ENCODE measurements at regions not wholly inside any gene's neighbourhood (a gene's known extent, or its start where the extent isn't known, plus 50 kb on each side); places are given as distances from the start of the nearest gene placed in this dataset.

DNA sequence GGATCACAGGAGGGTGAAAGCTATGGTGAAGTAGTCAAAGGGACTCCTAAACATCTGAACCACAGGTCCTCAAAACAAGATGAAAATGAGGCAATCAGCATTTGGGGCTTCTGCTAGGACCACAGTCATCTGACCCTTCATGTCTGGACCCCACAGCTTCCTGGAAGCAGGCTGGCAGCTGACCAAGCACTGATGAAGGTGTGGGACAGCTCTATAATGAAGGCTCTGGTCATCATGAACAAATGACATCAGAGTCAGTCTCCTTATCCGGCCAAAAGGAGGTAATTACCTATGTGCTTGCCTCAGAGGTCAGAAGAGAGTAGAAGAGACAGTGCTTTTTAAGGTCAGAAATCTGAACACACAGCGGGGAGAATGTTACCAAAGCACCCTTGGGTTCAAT, 101.2 kb upstream of the GNAO1 start:
- DNase-seq (ENCODE audit: low read depth) = no peak

DNA sequence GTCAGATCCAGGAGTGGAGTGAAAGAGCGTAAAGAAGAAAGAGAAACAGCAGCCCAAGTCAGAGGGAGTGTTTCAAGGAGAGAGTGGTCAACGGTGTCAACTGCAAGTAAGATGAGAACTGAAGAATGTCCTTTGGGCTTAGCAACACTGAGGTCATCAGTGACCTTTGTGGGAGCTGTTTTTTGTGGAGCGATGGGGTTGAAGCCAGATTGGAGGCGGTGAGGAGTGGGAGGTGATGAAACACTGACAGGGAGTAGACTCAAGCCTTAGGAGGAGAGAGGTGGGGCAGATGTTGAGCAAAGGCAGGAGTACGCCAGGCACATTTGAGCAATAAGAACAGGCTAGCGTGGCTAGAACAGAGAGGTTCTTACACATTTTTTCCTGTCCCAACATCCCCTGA, 103.7 kb upstream of the GNAO1 start:
- no peak for DNase-seq (ENCODE audit: low read depth)

DNA sequence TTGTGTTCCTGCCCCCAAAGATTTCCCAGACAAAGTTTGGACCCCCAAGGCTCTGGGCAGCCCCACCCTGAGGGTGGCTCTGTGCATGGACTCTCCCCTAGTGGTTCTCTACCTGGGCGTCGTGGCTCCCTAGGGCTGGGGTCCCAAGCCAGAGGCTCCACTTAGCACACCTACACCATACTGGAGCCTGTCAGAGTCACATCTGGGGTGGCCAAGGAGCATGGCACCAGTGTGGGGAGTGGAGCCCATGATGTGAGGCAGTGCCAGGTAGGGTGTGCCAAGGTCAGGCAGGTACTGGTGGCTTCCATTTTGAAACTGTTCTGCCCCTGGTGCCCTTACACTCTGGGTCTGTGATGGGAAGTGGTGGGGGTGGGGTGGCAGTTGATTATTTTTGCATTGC, 109.9 kb upstream of the GNAO1 start:
- no peak for DNase-seq (ENCODE audit: low read depth)

DNA sequence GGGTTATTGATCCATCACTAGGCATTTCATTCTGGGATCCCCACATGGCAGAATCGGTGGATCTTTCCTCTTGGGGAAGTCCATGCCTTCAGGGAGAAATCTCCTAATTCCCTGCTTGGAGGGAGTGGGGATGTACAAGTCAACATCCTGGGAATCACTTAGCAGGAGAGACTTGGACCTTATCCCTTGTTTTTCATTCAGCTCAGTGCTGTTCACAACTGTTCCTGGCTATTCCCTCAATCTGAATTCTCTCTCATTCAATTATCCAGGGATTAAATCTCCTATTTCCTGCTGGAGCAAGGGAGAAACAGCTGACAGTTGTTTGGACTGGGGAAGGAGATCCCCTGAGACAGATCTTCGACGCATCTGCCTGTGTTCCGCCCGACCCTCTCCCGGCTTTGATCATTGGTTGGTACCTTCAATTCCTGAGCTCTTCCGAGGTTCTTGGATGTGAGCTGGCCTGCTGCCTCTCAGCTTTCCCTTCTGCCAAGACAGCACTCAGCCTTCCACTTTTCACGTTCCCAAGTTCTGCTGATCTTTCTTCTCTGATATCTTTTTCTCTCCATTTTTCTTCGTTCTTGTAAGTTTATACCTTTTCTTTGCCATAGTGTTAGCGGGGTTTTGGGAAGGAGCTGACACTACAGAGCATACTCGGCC, 115.4 kb upstream of the GNAO1 start:
- DNase-seq (ENCODE audit: low read depth) = no peak

DNA sequence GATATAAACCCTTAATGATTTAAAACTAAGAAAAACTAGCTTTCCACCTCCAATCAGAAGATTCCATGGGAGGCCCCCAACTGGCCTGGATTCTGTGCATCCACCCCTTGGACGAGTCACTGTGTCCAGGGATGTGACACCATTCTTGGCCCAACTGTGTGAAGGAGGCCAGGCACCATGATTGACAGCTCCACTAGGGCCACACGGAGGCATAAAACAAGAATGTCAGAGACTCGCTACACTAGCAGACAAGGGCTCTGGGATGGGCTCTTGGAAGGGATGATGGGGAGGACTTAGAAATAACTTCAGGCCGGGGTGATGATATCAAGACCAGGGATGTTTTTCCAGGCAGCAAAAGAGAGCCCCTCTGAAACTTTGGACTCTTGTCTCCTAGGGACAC, 117.8 kb upstream of the GNAO1 start:
- DNase-seq (ENCODE audit: low read depth) = no peak

DNA sequence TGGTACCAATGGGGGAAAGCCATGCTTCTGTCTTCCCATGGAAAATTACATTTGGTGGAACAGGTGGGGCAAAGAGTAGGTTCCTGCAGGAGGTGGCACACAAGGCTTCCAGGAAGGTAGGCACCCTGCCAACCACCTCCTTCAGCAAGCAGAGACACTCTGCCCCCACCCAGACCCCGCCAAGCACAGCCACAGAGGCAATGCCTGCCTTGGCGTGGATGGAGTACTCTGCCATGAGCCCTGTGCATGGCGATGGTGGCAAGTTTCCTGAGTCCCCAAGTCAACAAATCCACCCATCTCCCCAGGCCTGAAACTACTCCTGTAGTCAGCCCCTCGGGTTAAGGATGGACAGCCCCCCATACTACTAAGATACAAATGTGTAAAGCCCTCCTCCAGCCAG, 119.2 kb upstream of the GNAO1 start:
- no peak for DNase-seq (ENCODE audit: low read depth)

DNA sequence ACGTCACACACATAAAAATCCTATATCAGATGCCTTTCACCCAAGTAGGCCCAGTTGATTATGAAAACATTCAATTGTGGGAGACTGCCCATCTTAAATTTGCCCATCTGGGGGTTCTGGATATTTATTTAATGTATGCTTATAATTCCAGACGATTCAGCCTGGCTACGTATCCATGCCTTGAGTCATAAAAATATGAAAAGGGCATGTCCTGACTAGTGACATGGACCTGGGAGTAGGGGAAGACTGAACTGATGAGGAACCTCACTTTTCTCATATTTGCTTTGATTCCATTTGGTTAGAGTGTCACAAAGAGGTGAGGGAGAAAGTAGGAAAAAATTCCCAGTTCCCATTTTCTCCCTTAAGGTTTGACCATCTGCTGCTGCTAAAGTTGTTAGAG, 122.5 kb upstream of the GNAO1 start:
- no peak for DNase-seq (ENCODE audit: low read depth)

DNA sequence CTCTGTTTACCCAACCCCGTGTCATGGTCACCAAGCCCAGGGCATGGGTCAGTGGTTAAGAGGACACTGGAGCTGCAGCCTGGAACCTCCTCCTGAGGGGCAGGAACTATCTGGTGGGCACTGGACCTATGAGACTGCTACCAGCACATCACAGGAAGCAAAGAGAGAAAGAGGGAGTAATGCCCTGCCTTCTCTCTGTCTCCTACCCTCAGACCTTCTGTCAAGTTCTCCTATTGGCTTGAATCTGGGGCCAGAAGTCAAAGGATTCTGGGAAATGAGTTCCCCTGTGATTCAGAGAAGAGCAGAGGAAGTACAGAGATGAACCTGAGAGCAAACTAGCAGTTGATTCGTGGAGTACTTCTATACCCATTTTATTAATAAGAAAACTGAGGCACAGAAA, 123.0 kb upstream of the GNAO1 start:
- no peak for DNase-seq (ENCODE audit: low read depth)

DNA sequence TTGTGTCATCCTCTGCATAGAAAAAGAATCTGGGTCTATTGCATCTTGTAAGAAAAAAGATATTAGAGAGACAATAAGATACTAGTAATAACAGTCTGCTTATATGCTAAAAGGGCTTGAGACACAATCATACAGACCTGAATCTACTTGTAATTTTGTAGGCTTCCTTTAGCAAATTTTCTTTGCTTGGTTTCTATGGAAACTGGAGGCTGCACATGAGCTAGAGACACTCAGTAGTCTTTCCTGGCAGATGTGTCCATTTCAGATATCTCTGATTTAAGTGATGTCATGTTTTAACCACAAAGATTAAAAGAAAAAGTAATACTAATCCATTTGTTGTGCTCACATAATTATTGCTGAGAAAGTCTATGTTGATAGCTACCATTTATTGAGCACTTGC, 123.9 kb upstream of the GNAO1 start:
- no peak for DNase-seq (ENCODE audit: low read depth)

DNA sequence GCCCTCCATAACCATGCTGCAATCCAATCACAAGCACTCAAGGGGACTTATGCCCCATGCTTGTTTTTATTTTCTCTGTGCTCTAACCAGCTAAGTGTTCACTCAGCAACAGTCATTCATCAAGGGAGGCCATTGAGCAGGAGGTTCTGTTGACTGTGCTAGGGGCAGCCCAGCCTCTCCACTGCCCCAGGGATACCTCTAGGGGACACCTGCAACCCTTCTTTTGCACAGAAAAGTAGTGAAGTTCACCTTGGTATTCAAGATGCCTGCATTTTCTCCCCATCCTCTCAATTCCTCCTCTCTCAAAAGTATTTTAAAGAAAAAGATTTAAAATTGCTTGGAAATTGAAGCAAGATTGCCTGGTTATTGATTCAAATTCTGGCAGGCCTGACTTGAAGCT, 124.7 kb upstream of the GNAO1 start:
- DNase-seq (ENCODE audit: low read depth) = no peak

- no peak for DNase-seq (ENCODE audit: low read depth)
These were observed 128.2 kb upstream of the GNAO1 start for GRCh38 chr16:56063111-56063510.

DNA sequence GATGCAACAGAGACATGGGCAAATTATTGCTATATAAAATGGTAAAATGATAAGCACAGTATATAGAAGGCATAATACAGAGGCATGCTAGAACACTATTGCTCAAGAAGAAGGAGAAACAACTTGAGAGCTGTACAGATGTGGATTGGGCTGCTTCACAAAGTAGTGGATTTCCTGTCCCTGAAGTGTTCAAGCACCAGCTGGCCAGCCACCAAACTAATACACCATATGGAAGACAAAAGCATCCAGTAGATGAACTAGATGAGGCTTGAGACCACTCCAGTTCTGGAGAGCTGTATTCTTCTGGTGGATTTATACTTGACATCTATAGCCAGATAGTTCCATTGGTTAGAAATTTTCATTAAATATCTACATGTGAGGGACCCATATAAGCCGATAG, 134.1 kb upstream of the GNAO1 start:
- no peak for DNase-seq (ENCODE audit: low read depth)

DNA sequence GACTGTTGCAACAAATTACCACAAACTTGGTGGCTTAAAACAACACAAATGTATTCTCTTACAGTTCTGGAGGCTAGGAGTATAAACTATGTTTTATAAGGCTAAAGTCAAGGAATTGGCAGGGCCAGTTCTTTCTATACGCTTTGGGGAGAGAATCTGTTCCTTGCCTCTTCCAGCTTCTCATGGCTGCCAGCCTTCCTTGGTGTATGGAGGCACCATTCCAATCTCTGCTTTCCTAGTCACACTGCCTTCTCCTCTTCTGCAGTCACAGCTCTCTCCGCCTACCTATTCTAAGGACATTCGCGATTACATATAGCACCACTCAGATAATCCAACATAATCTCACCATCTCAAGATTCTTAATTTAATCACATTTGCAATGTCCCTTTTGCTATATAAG, 140.4 kb upstream of the GNAO1 start:
- no peak for DNase-seq (ENCODE audit: low read depth)

DNA sequence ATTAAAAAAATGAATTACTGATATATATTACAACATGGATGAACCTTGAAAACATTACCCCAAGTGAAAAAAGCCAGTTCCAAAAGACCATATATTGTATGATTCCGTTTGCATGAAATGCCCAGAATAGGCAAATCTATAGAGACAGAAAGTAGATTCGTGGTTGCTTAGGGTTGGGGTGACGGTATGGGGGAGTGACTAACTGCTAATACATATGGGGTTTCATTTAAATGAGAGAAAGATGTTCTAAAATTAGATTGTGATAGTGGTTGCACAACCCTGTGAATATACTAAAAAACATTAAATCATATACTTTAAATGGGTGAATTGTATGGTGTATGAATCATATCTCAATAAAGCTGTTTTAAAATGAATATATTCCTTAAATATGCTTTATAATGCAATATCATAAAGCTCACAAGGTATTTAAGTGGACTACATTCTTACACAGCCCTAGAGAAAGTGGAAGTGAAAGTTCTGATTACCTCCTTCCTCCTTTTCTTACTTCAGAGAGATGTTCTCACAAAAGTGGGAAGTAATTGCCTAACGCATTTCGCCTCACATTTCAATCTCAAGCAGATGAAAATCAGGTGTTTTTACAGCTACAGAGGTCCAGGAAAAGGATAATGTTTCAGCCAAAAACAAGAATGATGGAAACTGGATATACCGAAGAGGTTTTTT, 142.7 kb upstream of the GNAO1 start:
- no peak for DNase-seq (ENCODE audit: low read depth)

- no peak for DNase-seq (ENCODE audit: low read depth)
These were observed 143.7 kb upstream of the GNAO1 start for GRCh38 chr16:56047307-56048234.

- DNase-seq (ENCODE audit: low read depth) = no peak
These were observed 148.9 kb upstream of the GNAO1 start for GRCh38 chr16:56042416-56042815.

GRCh38 chr16:56041556-56042140, 149.6 kb upstream of the GNAO1 start:
- DNase-seq (ENCODE audit: low read depth) = no peak

DNA sequence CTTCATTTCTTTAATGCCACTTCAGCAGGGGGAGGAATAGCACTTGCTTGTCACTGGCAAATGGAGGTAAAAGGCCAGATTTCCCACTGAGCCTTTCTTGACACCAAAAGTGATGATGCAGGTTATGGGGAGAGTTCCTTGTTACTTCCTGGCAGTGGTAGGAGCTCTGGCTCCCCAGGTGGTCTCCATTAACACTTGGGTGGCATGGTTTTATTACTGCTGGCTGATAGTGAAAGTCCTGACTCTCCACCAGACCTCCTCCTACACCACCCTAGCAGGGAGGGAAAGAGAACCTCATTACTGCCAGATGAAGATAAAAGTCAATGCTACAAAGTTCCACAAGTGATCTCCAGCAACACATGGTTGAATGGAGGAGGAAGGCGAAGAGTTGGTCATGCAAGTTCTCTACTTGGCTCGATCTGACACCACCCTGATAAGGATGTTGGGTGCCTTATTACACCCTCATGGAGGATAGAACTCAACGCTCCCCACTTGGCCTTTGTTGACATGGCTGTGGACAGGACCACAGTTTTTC, 152.7 kb upstream of the GNAO1 start:
- peak; percentile 3 for DNase-seq (ENCODE audit: low read depth)

GRCh38 chr16:56032072-56032471, 156.9 kb upstream of the CES5A start:
- DNase-seq (ENCODE audit: low read depth) = no peak

DNA sequence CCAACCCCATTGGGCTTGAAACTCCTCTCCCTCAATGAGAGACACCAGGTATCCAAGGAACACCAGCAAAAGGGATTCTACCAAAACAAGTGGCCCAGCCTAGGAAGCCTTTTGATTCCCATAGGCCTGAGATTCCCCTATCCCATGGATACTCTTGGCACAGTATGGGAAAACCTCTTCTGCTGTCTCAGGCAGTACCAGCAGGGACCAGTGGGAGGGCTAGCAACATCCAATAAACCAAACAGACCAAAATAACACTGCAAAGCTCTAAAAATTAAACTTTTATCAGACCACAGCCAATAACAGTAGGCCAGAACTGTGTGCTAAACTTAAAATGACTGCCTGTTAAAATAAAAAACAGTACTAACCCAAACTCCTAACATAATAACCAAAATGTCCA, 153.9 kb upstream of the CES5A start:
- no peak for DNase-seq (ENCODE audit: low read depth)

DNA sequence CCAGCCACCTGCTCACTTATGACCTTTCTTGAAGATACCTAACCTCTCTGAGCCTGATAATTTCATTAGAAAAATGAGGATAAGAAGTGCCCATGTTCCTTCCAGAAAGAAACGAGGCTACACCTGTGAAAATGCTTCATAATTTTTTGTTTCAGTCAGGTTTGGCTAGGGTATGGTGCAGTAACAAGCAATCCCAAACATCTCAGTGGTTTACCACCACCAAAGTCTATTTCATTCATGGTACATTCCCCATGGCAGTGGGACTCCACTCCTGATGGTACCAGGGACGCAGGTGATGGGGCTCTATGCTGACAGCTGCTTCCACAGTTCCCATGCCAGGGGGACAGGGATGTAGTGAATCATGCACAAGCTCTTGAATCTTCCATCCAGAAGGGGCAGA, 147.6 kb upstream of the CES5A start:
- no peak for DNase-seq (ENCODE audit: low read depth)

GRCh38 chr16:56019274-56019673, 144.1 kb upstream of the CES5A start:
- no peak for DNase-seq (ENCODE audit: low read depth)
